DOHH2 (cell line): ENCODE measurements at regions not wholly inside any gene's neighbourhood (a gene's known extent, or its start where the extent isn't known, plus 50 kb on each side); places are given as distances from the start of the nearest gene placed in this dataset.

ENCODE experiments used
- H3F3A ChIP-seq: fragments of 200-600 bp; sonication (generic), shearing (Covaris generic); 2 replicates; pipeline ENCODE4 v1.6.0; 2016; ENCODE audit warnings: antibody characterized with exemption, mild to moderate bottlenecking; ENCODE audit not compliant: control insufficient read depth, insufficient read depth
- H3K27ac ChIP-seq: fragments of 200-600 bp; sonication (generic); 2 replicates; pipeline ENCODE4 v1.5.1; 2014; ENCODE audit warnings: low read depth, mild to moderate bottlenecking, low read length, moderate library complexity
- H3K27me3 ChIP-seq: fragments of 200-600 bp; sonication (generic); 2 replicates; pipeline ENCODE4 v1.6.1; 2014; ENCODE audit warnings: mild to moderate bottlenecking, low read length, mixed read lengths; ENCODE audit not compliant: control insufficient read depth
- H3K36me3 ChIP-seq: fragments of 200-600 bp; sonication (generic); 2 replicates; pipeline ENCODE4 v1.6.1; 2014; ENCODE audit warnings: mild to moderate bottlenecking, low read length, moderate library complexity, mixed read lengths; ENCODE audit not compliant: control insufficient read depth
- H3K4me1 ChIP-seq: fragments of 200-600 bp; sonication (generic); 2 replicates; pipeline ENCODE4 v1.6.1; 2014; ENCODE audit warnings: mild to moderate bottlenecking, low read length, mixed read lengths; ENCODE audit not compliant: control insufficient read depth
- H3K4me2 ChIP-seq: fragments of 200-600 bp; sonication (generic); 2 replicates; pipeline ENCODE4 v1.6.0; 2014; ENCODE audit warnings: mild to moderate bottlenecking, low read length, moderate library complexity
- H3K4me3 ChIP-seq: fragments of 200-600 bp; sonication (generic); 2 replicates; pipeline ENCODE4 v1.5.1; 2014; ENCODE audit warnings: mild to moderate bottlenecking, low read length, mixed read lengths
- H3K79me2 ChIP-seq: fragments of 200-600 bp; sonication (generic); 2 replicates; pipeline ENCODE4 v1.6.1; 2014; ENCODE audit warnings: mild to moderate bottlenecking, low read length, mixed read lengths; ENCODE audit not compliant: control insufficient read depth
- H3K9me2 ChIP-seq: fragments of 200-600 bp; sonication (generic); replicated peaks from 2 replicates; pipeline ENCODE4 v1.6.1; 2014; ENCODE audit warnings: mild to moderate bottlenecking, low read length, mixed read lengths; ENCODE audit not compliant: control insufficient read depth
- H3K9me3 ChIP-seq: fragments of 200-600 bp; sonication (generic); 2 replicates; pipeline ENCODE4 v1.6.1; 2014; ENCODE audit warnings: antibody characterized with exemption, low read length, mixed read lengths; ENCODE audit not compliant: control insufficient read depth, insufficient read depth
- H4K20me1 ChIP-seq: fragments of 200-600 bp; sonication (generic); 2 replicates; pipeline ENCODE4 v1.6.0; 2014; ENCODE audit warnings: low read depth, mild to moderate bottlenecking, antibody characterized with exemption, low read length, moderate library complexity; ENCODE audit not compliant: control insufficient read depth, insufficient read depth
- CTCF ChIP-seq: fragments of 200-600 bp; sonication (generic); IDR thresholded peaks from one replicate; pipeline ENCODE4 v1.5.1; 2014; ENCODE audit warnings: antibody characterized with exemption, mild to moderate bottlenecking, low read depth, low read length; ENCODE audit not compliant: poor library complexity, severe bottlenecking
- EZH2phosphoT487 ChIP-seq: fragments of 200-600 bp; sonication (generic); IDR thresholded peaks from 2 replicates; pipeline ENCODE4 v1.6.1; 2017; ENCODE audit warnings: borderline replicate concordance, mild to moderate bottlenecking, antibody characterized with exemption, low read length, moderate library complexity, mixed read lengths

GRCh38 chrX:58051346-58051745 is 141.1 kb upstream of the ZXDA start:
- H3K27ac ChIP-seq: no peak overlapping the region
- H3K36me3 ChIP-seq: no peaks in the 10 kb centered on the region
- H3F3A ChIP-seq: no peaks in the 10 kb centered on the region
- no peaks in the 10 kb centered on the region for H3K9me2 ChIP-seq
- no peak overlapping the region for H3K4me3 ChIP-seq
- H3K4me2 ChIP-seq: no peak overlapping the region
- no peaks in the 10 kb centered on the region for H3K9me3 ChIP-seq
- H3K27me3 ChIP-seq: no peaks in the 10 kb centered on the region
- no peaks in the 10 kb centered on the region for H4K20me1 ChIP-seq
- H3K4me1 ChIP-seq: no peaks in the 10 kb centered on the region
- H3K79me2 ChIP-seq: no peaks in the 10 kb centered on the region
- TF ChIP-seq EZH2phosphoT487 (no peak), CTCF (no peak)

DNA sequence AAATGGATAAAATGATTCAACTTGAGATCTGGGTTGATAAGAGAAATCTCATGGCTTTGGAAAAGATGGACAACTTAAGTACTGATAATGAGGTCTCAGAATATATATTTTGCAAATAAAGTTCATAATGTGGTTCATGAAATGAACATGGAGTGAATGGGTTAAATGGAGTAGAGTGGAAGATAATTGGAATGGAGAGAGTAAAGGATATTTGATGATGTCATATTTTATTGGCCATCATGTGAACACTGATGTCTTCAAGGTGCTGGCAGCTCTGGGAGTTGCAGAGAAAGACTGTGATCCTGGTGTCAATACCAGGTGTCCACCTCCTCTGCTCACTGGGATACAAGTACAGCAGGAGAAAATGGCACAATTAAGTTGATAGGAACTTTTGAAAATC is 133.9 kb upstream of the ZXDA start:
- no peak overlapping the region for H3K27ac ChIP-seq
- no peaks in the 10 kb centered on the region for H4K20me1 ChIP-seq
- H3K36me3 ChIP-seq: no peaks in the 10 kb centered on the region
- H3K9me3 ChIP-seq: no peaks in the 10 kb centered on the region
- H3K9me2 ChIP-seq: no peaks in the 10 kb centered on the region
- no peaks in the 10 kb centered on the region for H3K79me2 ChIP-seq
- no peaks in the 10 kb centered on the region for H3K4me1 ChIP-seq
- no peak overlapping the region for H3K4me2 ChIP-seq
- no peaks in the 10 kb centered on the region for H3K27me3 ChIP-seq
- H3K4me3 ChIP-seq: no peak overlapping the region
- TF ChIP-seq CTCF: no peak
- no peaks in the 10 kb centered on the region for H3F3A ChIP-seq

DNA sequence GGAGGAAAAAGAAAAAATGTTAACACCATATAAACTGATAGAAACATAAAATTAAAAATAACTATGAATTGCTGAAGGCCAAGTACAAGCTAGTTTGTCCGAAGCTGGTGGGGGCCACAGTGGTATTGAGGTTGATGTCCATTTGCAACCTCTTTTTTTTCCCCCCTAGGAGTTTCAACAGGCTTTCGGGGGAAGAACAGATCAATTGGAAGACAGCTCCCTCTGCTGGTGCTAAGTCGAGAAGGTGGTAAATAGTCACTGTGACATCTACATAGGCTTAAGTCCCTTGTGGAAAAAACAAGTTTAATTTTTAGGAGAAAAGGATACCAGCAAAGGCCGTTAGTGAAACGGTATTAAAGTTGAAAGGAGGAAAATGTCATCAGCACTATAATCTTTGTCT is 115.7 kb upstream of the ZXDA start:
- Histone ChIP-seq H3K4me2 (no peak overlapping the region), H3K4me3 (no peak overlapping the region), H3K36me3 (no peaks in the 10 kb centered on the region), H3K79me2 (no peaks in the 10 kb centered on the region), H3K27ac (no peak overlapping the region), H3K4me1 (no peaks in the 10 kb centered on the region), H3K27me3 (no peaks in the 10 kb centered on the region), H3K9me3 (no peaks in the 10 kb centered on the region), H3F3A (no peaks in the 10 kb centered on the region), H3K9me2 (no peaks in the 10 kb centered on the region), H4K20me1 (no peaks in the 10 kb centered on the region)
- TF ChIP-seq CTCF: peak; percentile 40
- no peak for TF ChIP-seq EZH2phosphoT487

DNA sequence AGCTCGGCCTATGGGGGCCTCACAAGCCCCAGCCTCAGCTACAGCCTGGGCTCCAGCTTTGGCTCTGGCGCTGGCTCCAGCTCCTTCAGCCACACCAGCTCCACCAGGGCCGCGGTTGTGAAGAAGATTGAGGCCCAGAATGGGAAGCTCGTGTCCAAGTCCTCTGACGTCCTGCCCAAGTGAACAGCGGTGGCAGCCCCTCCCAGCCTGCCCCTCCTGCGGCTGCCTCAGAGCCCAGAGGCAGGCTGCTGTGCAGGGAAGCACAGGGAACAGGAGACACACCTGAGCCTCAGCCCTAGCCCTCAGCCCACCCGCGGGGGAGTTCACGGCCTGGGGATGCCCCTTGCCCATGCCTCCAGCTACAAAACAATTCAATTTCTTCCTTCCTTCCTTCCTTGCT is 75.7 kb upstream of the ZXDA start:
- no peak for TF ChIP-seq CTCF
- TF ChIP-seq EZH2phosphoT487: no peak
- Histone ChIP-seq H4K20me1 (no peaks in the 10 kb centered on the region), H3K4me1 (no peaks in the 10 kb centered on the region), H3K27ac (no peak overlapping the region), H3K36me3 (no peaks in the 10 kb centered on the region), H3K9me2 (no peaks in the 10 kb centered on the region), H3K79me2 (no peaks in the 10 kb centered on the region), H3F3A (no peaks in the 10 kb centered on the region), H3K9me3 (no peaks in the 10 kb centered on the region), H3K4me3 (no peak overlapping the region), H3K4me2 (no peak overlapping the region), H3K27me3 (no peaks in the 10 kb centered on the region)
